Lower lobe of right lung (tissue), 2 donors: ENCODE measurements at regions not wholly inside any gene's neighbourhood (a gene's known extent, or its start where the extent isn't known, plus 50 kb on each side); places are given as distances from the start of the nearest gene placed in this dataset.

Experiments
- ATAC-seq, 2 donors: fragments of 200-7000 bp; cut with Tn5 transposase; one replicate each; pipeline ENCODE4 v1.9.1; 2020 to 2022; ENCODE audit warnings: mild to moderate bottlenecking in 2 of 2, moderate library complexity in 2 of 2
- DNase-seq: peaks from one replicate; pipeline ENCODE4 v3.0.0-alpha.2; 2020
- H3K27ac ChIP-seq: fragments of 200-600 bp; one replicate; pipeline ENCODE4 v1.8.0; 2022
- H3K27me3 ChIP-seq: fragments of 200-600 bp; one replicate; pipeline ENCODE4 v1.8.0; 2022; ENCODE audit warnings: low read depth
- H3K36me3 ChIP-seq: fragments of 200-600 bp; one replicate; pipeline ENCODE4 v1.8.0; 2022; ENCODE audit warnings: mild to moderate bottlenecking
- H3K4me1 ChIP-seq: fragments of 200-600 bp; one replicate; pipeline ENCODE4 v1.8.0; 2022
- H3K4me3 ChIP-seq: fragments of 200-600 bp; one replicate; pipeline ENCODE4 v1.8.0; 2022; ENCODE audit warnings: mild to moderate bottlenecking
- H3K9me3 ChIP-seq: fragments of 200-600 bp; one replicate; pipeline ENCODE4 v1.8.0; 2022
- CTCF ChIP-seq: fragments of 200-600 bp; IDR thresholded peaks from one replicate; pipeline ENCODE4 v1.8.0; 2022; ENCODE audit warnings: antibody characterized with exemption, mild to moderate bottlenecking
- intact Hi-C: fragments of 100-400 bp; cut with DNase I; formaldehyde crosslinking; loops from one replicate; pipeline ENCODE4 v1.11.0; 2022
- donor health status: DM: no; HTN: yes; CAD: no; lungs with severe emphysema.

GRCh38 chr11:131145791-131146190 is 224.6 kb upstream of the NTM start:
- Histone ChIP-seq H3K36me3 (no peaks in the 10 kb centered on the region), H3K9me3 (no peaks in the 10 kb centered on the region), H3K4me1 (no peaks in the 10 kb centered on the region), H3K4me3 (no peak overlapping the region), H3K27me3 (no peaks in the 10 kb centered on the region), H3K27ac (no peak overlapping the region)
- DNase-seq (no peak), ATAC-seq (no peak)
- intact Hi-C loops, result no loop called here
- no peak for TF ChIP-seq CTCF

GRCh38 chr11:131146827-131147490 is 223.5 kb upstream of the NTM start:
- TF ChIP-seq CTCF, result no peak
- Histone ChIP-seq H3K27ac (no peak overlapping the region), H3K9me3 (no peaks in the 10 kb centered on the region), H3K4me3 (no peak overlapping the region), H3K27me3 (no peaks in the 10 kb centered on the region), H3K4me1 (no peaks in the 10 kb centered on the region), H3K36me3 (no peaks in the 10 kb centered on the region)
- ATAC-seq (no peak), DNase-seq (no peak)
- intact Hi-C loops, result no loop called here

GRCh38 chr11:131154351-131154750 is 216.1 kb upstream of the NTM start:
- Histone ChIP-seq H3K36me3 (no peaks in the 10 kb centered on the region), H3K4me1 (no peaks in the 10 kb centered on the region), H3K9me3 (no peaks in the 10 kb centered on the region), H3K27ac (no peak overlapping the region), H3K27me3 (no peaks in the 10 kb centered on the region), H3K4me3 (no peak overlapping the region)
- ATAC-seq (no peak), DNase-seq (no peak)
- intact Hi-C loops, result no loop called here
- no peak for TF ChIP-seq CTCF

GRCh38 chr11:131157678-131158077 is 212.7 kb upstream of the NTM start:
- no peak for TF ChIP-seq CTCF
- Histone ChIP-seq H3K9me3 (no peaks in the 10 kb centered on the region), H3K27me3 (no peaks in the 10 kb centered on the region), H3K4me1 (no peaks in the 10 kb centered on the region), H3K27ac (no peak overlapping the region), H3K4me3 (no peak overlapping the region), H3K36me3 (no peaks in the 10 kb centered on the region)
- intact Hi-C loops, result no loop called here
- DNase-seq, result no peak
- ATAC-seq, result no peak

- no peaks in the 10 kb centered on the region for H3K27me3 ChIP-seq
- H3K4me3 ChIP-seq, result no peak overlapping the region
- no peaks in the 10 kb centered on the region for H3K36me3 ChIP-seq
- no peak overlapping the region for H3K27ac ChIP-seq
- intact Hi-C loops, result no loop called here
- no peaks in the 10 kb centered on the region for H3K4me1 ChIP-seq
- H3K9me3 ChIP-seq, result no peaks in the 10 kb centered on the region
- DNase-seq (no peak), ATAC-seq (no peak)
- no peak for TF ChIP-seq CTCF
Measured at GRCh38 chr11:131160846-131161245, 209.6 kb upstream of the NTM start.
